Keratinocyte (primary cell): ENCODE measurements at regions not wholly inside any gene's neighbourhood (a gene's known extent, or its start where the extent isn't known, plus 50 kb on each side); places are given as distances from the start of the nearest gene placed in this dataset.

Experiments
- DNase-seq: peaks from one replicate; pipeline ENCODE4 v3.0.0-alpha.2; 2011; ENCODE audit warnings: low read depth, missing footprints, low spot score
- FAIRE-seq: peaks from 2 replicates; lab custom pipeline; 2011; peaks lifted over from hg19 to GRCh38; lab: Jason Lieb, UNC
- H2AFZ ChIP-seq: 2 replicates; pipeline ENCODE4 v1.6.0; 2012; ENCODE audit warnings: low read length, control low read depth, inconsistent platforms; ENCODE audit not compliant: control insufficient read depth
- H3K27ac ChIP-seq: 2 replicates; pipeline ENCODE4 v1.5.1; 2011; ENCODE audit warnings: low read length; ENCODE audit not compliant: control insufficient read depth, insufficient read depth
- H3K27me3 ChIP-seq: 3 replicates; pipeline ENCODE4 v1.6.0; 2011; ENCODE audit warnings: low read length; ENCODE audit not compliant: control insufficient read depth, insufficient read depth; ENCODE audit errors: extremely low read depth
- H3K36me3 ChIP-seq, 2 experiments: 2 replicates in 1 of 2; 3 replicates in 1 of 2; pipeline ENCODE4 v1.5.1; 2011; ENCODE audit warnings: low read length in 2 of 2, mild to moderate bottlenecking in 1 of 2; ENCODE audit not compliant: control insufficient read depth in 2 of 2, insufficient read depth in 2 of 2; ENCODE audit errors: extremely low read depth in 1 of 2
- H3K4me1 ChIP-seq: 3 replicates; pipeline ENCODE4 v1.5.1; 2011; ENCODE audit warnings: low read length; ENCODE audit not compliant: control insufficient read depth, insufficient read depth; ENCODE audit errors: extremely low read depth
- H3K4me2 ChIP-seq: 3 replicates; pipeline ENCODE4 v1.6.0; 2011; ENCODE audit warnings: low read depth, low read length; ENCODE audit not compliant: control insufficient read depth, insufficient read depth; ENCODE audit errors: extremely low read depth
- H3K4me3 ChIP-seq, 3 experiments: fragments of 200-600 bp in 1 of 3; sonication (generic) in 1 of 3; 2 replicates in 2 of 3; 3 replicates in 1 of 3; pipeline ENCODE4 v1.5.1; 2011 to 2016; ENCODE audit warnings: low read length in 3 of 3, mild to moderate bottlenecking in 3 of 3, control low read depth in 2 of 3, inconsistent platforms in 1 of 3, low read depth in 1 of 3, mixed read lengths in 1 of 3, mixed run types in 1 of 3, moderate library complexity in 1 of 3; ENCODE audit not compliant: control insufficient read depth in 2 of 3, insufficient read depth in 2 of 3; ENCODE audit errors: extremely low read depth in 1 of 3
- H3K79me2 ChIP-seq: 2 replicates; pipeline ENCODE4 v1.6.0; 2012; ENCODE audit warnings: low read length; ENCODE audit not compliant: control insufficient read depth, insufficient read depth
- H3K9ac ChIP-seq: 3 replicates; pipeline ENCODE4 v1.6.0; 2011; ENCODE audit warnings: low read length; ENCODE audit not compliant: control insufficient read depth, insufficient read depth; ENCODE audit errors: extremely low read depth
- H3K9me1 ChIP-seq: 3 replicates; pipeline ENCODE4 v1.6.0; 2011; ENCODE audit warnings: low read length; ENCODE audit not compliant: control insufficient read depth, insufficient read depth; ENCODE audit errors: extremely low read depth
- H3K9me3 ChIP-seq: 2 replicates; pipeline ENCODE4 v1.5.1; 2012; ENCODE audit warnings: low read depth, low read length; ENCODE audit not compliant: control insufficient read depth
- H4K20me1 ChIP-seq: 3 replicates; pipeline ENCODE4 v1.6.0; 2011; ENCODE audit warnings: low read length; ENCODE audit not compliant: control insufficient read depth, insufficient read depth; ENCODE audit errors: extremely low read depth
- CTCF ChIP-seq, 3 experiments: IDR thresholded peaks in 1 of 3; conservative IDR thresholded peaks in 1 of 3; optimal IDR thresholded peaks in 1 of 3; 2 replicates in 2 of 3; 3 replicates in 1 of 3; pipeline versions ENCODE3 to v1.5.1; 2011; ENCODE audit warnings: low read length in 3 of 3, mild to moderate bottlenecking in 3 of 3, moderate library complexity in 2 of 3, control low read depth in 1 of 3, inconsistent platforms in 1 of 3; ENCODE audit not compliant: insufficient read depth in 2 of 3; ENCODE audit errors: extremely low read depth in 1 of 3
- EZH2 ChIP-seq: IDR thresholded peaks from one replicate; pipeline ENCODE4 v1.6.1; 2012; ENCODE audit warnings: inconsistent platforms, mild to moderate bottlenecking, low read length, moderate library complexity
- dilution Hi-C: fragments of 300-500 bp; cut with MboI; formaldehyde crosslinking; loops from one replicate; pipeline ENCODE4 v1.7.0; 2020; ENCODE audit warnings: low sequenced_read_pairs; ENCODE audit not compliant: extremely low pct_ligation_motif_present

- H3K4me3 ChIP-seq = no peak overlapping the region
- no peaks in the 10 kb centered on the region for H3K36me3 ChIP-seq
- TF ChIP-seq EZH2 (no peak), CTCF (optimal IDR thresholded peaks at IDR 0.05 in 1 of 3, IDR thresholded peaks at IDR 0.05 in 1 of 3, conservative IDR thresholded peaks at IDR 0.05 in 1 of 3; ENCODE audit: extremely low read depth in 1 of 3, insufficient read depth in 2 of 3, low read length in 3 of 3) (no peak)
- dilution Hi-C loops = no loop called here
- no peak overlapping the region for H3K4me2 ChIP-seq
- H3K9ac ChIP-seq = no peak overlapping the region
- no peak overlapping the region for H2AFZ ChIP-seq
- no peak overlapping the region for H3K27ac ChIP-seq
- no peaks in the 10 kb centered on the region for H3K79me2 ChIP-seq
- no peaks in the 10 kb centered on the region for H3K4me1 ChIP-seq
- H3K27me3 ChIP-seq = no peaks in the 10 kb centered on the region
- H3K9me3 ChIP-seq = no peaks in the 10 kb centered on the region
- DNase-seq (no peak), FAIRE-seq (no peak)
- H4K20me1 ChIP-seq = no peaks in the 10 kb centered on the region
- H3K9me1 ChIP-seq = no peaks in the 10 kb centered on the region
These were observed 53.5 kb upstream of the CHODL start for GRCh38 chr21:18191139-18191538.

- no peak overlapping the region for H3K4me2 ChIP-seq
- H3K9me3 ChIP-seq = no peaks in the 10 kb centered on the region
- DNase-seq (no peak), FAIRE-seq (no peak)
- no peaks in the 10 kb centered on the region for H3K27me3 ChIP-seq
- no peak overlapping the region for H3K27ac ChIP-seq
- peaks cover 3% of the 10 kb centered on the region for H3K4me1 ChIP-seq
- no peaks in the 10 kb centered on the region for H3K9me1 ChIP-seq
- no peaks in the 10 kb centered on the region for H4K20me1 ChIP-seq
- no peak overlapping the region for H2AFZ ChIP-seq
- no peak overlapping the region for H3K4me3 ChIP-seq
- TF ChIP-seq CTCF (optimal IDR thresholded peaks at IDR 0.05 in 1 of 3, IDR thresholded peaks at IDR 0.05 in 1 of 3, conservative IDR thresholded peaks at IDR 0.05 in 1 of 3; ENCODE audit: extremely low read depth in 1 of 3, insufficient read depth in 2 of 3, low read length in 3 of 3) (no peak), EZH2 (no peak)
- H3K9ac ChIP-seq = no peak overlapping the region
- no peaks in the 10 kb centered on the region for H3K79me2 ChIP-seq
- no peaks in the 10 kb centered on the region for H3K36me3 ChIP-seq
- dilution Hi-C loops = no loop called here
These were observed 66.1 kb upstream of the CHODL start for GRCh38 chr21:18178509-18178908.
